NCI-H748 (cell line): ENCODE measurements at regions not wholly inside any gene's neighbourhood (a gene's known extent, or its start where the extent isn't known, plus 50 kb on each side); places are given as distances from the start of the nearest gene placed in this dataset.
"Not testable (repeated sequence)": the region's sequence is repeated elsewhere in the genome, so short reads cannot be mapped to it uniquely, and the experiment has no call there.

Experiments used
- DNase-seq: peaks from one replicate; lab custom pipeline; 2025; ENCODE audit not compliant: unreplicated experiment; lab: John Stamatoyannopoulos, UW

DNA sequence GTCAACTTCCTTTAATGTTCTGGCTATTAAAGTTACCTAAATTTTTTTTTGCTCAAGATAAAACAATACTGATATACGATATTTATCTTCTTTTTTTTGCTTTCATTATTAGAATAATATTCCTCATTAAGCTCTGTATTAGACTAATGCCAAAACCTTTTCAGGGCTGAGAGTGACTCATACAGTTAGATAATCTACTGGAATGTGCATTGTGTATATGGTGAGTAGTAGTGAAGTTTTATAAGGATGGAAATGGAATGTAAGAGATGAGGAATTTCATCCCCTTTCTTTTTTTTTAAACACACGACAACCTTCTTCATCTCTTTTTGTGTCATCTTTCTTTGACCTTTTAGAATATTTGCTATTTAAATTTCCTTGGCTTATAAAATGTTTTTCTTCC lies 268.6 kb downstream of the ISL1 start:
- no peak for DNase-seq

DNA sequence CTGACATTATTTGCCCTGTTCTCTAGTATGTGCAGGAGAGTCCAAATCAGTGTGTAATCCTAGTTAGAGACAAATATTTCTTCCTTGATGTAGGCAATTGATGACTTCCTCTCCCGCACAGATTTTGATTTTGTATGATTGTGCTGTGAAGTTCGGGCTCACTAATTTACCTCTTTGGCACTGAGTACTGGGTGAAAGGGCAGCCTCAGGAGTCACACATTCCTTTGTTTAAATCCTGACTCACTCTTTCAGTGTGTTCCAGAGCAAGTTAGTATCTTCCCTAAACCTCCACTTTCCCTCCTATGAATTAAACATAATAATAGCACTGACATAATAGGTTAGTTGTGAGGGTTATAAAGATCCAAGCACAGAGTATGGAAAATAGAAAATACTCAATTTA lies 269.7 kb downstream of the ISL1 start:
- DNase-seq = no peak

DNA sequence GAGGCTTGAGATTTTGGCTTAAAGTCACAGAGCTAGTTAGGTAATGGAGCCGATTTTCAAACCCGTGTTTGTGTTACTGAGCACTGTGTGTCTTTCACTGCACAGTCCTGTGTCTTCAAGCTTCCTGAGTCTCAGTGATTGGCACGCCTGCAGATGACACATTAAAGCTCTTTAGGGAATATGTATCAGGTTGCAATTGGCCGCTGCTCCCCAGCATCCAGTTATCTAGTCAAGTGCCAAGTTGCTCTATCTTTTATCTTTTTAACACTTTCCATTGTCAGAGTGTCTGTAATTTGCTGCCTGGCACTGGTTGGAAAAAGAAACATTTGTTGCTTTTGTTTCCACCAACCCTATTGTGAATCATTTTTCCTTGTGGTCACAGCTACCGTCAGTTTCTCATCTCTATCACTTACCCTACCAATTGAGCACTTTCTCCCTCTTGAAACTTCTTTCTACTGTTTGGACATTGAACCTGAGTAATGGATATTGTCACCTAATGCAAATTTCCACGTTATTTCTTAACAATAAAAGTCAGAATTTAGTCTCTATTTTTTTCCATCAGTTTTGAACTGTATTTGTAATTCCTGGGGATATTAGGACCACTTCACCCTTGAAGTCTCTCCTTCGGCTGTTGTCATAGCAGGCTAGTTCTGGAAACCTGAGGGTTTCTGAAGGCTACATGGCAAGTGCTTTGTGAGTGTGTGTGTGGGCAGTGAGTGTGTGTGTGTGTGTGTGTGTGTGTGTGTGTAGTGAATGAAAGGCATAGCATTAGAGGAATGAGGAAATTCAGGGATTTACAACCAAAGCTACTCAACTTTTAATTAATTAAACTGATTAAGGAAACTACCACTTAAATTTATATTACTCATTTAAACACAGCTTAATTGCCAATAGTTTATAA lies 274.3 kb downstream of the ISL1 start:
- peak; percentile 66 for DNase-seq

DNA sequence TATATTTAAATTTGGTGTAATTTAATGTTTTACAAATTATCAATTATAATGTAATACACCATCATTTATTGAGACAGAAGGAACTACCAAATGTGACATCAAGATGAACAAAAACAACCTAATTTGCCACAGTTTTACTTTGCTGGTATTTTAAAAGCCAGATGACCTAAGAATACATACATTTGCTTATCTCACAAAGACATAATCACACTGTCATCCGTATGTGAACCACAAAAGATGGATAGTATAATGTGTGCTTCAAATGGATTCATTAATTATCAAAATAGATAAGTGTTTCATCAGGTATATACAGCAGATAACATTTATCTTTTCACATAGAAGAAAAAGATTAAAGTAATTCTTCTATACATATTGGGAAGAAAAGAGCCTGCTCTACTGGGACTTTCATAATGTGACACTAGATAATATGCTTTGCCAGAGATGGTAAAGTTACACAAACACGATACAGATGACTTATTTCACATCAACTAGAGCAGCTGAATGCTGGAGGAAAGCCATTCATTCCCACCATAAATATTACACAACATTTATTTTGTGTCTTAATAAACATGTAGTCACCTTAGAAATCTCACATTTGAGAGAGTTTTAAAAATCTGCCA lies 278.5 kb downstream of the ISL1 start:
- DNase-seq = no peak

DNA sequence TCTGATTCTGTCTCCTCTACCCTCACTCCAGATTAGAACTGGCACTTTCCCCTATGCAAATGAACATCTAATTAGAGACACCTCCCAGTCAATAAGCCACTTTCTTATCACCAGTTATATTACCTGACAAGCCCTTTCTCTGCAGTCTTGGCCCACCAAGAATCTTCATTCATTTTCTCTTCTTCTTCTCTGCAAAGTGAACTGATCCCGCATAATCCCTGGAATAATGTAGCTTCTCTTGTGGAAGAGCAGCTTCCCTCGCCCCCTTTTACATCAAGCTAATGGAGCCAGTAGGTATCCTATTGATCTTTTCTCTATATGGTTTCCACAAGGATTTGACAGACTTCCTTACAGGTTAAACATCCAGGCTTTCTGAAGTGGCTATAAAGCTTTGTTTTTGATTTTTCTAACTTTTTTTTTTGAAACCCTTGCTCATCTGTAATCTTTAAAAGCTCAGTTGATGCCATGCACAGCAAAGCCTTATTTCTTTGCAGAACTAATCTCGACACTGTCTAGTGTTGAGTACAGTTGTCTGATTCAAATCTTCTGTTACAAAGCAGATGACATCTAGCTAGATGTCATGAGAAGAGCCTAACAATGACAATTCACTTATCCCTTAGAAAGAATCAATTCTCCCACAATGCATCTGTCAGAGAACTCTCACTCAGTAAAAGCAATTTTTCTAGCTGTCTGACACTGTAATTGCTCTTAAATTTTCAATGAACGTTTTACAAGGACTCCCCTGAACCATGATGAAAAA lies 281.4 kb downstream of the ISL1 start:
- no peak for DNase-seq

DNA sequence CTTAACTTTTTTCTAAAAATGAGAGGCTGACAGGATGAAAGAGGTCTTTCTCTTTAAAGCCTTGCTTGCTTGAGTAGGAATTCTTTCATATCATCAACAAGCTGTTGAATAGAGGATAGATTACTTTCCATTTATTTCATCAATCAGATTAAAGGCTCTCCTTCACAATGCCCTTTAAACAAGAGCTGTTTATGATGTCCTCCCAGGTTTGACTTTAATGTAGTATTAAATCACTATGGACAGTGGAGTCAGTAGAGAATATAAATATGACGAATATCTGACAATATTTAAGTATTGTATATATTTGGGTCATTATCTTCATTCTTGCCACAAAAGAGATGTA lies 282.0 kb downstream of the ISL1 start:
- DNase-seq = no peak

DNA sequence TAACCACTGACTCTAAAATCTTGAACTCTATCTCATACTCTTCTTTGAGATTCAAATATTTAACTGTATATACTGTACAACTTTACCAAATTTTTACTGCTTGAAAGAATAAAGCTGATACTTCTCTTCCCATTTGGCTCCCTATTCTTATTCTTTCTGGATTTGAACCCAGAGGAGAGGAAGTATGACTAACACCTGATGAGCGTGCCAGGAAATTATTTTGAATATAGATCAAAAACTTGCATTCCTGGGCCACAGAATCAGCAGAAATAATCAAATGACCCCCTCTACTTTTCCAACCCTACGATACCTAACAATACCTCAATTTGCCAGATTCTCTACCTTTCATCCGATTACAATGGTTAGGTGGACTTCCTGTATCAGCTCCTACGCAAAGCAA lies 285.8 kb downstream of the ISL1 start:
- DNase-seq = no peak

DNA sequence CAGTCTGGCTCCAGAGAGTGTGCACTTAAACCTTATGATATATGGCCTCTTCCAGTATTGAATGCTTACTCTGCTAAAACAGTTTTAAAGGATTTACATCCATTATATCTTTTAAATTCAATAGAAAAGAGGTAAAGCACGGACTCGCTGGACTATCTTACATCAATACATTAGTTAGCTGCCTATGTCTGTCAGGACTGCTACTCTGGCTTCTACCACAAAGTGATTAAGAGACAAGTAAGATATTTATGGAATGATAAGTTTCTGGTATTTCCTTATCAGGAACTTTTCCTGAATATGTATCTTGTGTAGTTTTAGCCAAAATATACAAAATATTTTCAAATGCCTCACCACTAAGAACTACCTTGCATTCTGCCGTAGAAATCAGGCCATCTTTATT lies 295.1 kb downstream of the ISL1 start:
- no peak for DNase-seq

DNA sequence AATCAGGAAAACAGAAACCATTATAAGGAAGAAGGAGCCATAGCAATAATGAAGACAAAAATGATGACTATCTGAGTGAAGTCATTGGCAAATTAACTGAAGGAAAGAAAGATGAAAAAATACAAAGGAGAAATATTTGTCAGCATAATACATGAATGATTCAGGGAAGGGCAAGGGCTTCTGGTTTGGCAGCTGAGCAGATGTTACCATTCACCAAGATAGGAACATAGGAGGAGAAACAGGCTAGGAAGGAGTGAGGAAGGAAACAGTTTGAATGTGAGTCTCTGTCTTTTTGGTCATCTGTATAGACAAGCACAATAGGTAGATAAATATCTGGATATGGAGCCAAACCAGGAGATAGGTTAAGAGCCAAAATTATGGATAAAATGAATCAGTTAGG lies 296.0 kb downstream of the ISL1 start:
- no peak for DNase-seq

DNA sequence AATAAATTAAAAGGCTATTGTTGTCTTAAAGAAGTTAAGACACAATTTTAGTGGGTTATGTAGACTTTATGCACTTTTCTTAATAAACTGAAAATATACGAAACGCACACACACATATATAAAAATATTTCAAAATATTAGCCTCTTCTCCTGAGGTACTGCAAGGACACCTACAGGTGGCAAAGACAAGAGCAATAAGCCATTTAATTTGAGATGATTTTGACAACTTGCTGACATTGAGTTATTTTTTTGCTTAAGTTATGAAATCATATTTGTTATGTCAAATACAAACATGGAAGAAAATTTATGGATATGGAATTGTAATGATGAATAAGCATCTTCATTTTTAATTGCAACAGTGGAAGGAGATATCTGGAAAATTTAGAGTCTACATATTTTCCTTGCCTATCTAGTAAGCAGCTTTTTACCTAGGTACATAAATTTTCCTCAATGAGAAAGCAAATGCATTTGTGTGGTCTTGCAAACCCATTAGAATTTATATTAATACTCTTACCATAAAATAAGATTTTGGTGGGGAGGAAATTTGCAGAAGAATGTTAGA lies 301.6 kb downstream of the ISL1 start:
- no peak for DNase-seq

DNA sequence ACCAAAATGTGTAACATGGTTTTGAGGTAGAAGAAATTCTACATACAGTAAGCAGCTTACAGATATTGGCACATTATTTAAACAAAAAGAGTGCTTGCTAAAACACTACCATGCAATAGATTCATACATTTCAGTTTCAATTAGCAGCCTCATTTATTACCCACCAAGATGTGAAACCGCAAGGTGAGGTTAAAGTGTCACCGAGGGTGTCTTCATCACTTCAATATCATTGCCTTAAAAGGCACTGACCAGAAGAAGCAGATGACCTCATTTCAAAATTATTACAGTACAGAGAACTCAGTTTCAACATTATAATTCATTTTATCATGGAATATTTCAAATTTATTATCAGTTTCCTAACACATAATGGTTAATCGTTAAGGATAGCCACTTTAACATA lies 302.2 kb downstream of the ISL1 start:
- DNase-seq = no peak

DNA sequence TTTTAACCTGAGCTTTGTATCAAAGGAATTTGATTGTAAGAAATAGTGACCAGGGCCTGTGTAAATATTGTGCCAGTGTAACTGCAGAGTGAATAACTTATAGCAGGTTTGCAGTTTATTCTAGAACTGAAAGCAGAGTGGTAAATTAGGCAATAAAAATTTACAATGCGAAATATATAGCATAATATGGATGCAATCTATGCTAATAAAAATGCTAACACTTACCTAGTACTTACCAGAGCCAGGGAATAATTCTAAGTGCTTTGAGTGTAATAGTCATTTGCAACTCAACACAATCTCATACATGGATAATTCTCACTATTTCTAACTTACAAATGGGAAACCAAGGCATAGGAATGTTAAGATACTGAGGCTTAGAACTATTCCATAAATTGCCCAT lies 303.4 kb downstream of the ISL1 start:
- peak; percentile 67 for DNase-seq

DNA sequence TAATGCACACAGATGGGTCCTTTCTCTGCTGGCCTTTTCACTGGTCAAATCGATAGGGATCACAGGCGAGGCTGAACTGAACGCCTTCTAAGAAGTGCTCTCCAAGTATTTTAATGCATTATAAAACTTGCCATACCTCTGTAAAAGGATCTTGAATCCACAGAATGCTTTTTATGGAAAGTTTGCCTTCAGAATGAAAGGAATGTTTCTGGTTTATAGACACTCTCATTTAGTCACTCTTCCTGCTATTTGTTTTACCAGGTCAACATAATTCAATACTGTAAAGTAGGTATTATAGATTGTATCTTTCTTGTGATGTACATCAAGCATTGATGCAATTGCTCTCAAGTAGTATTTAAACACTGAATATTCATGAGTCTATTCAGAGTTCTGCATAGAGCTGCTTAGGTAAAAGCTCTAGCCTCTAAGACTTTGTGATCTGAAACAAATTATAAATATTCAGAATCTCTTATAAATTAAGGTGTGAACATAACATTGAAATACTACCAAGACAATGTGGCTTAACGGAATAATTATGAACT lies 308.4 kb downstream of the ISL1 start:
- no peak for DNase-seq

DNA sequence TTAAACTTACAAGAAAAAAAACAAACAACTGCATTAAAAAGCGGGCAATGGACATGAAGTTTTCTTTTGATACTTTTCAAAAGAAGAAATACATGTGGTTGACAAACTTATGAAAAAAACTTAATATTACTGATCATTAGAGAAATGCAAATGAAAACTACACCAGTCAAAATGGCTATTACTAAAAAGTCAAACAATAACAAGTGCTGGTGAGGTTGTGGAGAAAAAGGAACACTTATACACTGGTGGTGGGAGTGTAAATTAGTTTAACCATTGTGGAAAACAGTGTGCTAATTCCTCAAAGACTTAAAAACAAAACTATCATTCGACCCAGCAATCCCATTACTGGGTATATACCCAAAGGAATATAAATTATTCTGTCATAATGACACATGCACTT lies 311.6 kb downstream of the ISL1 start:
- DNase-seq = no peak

DNA sequence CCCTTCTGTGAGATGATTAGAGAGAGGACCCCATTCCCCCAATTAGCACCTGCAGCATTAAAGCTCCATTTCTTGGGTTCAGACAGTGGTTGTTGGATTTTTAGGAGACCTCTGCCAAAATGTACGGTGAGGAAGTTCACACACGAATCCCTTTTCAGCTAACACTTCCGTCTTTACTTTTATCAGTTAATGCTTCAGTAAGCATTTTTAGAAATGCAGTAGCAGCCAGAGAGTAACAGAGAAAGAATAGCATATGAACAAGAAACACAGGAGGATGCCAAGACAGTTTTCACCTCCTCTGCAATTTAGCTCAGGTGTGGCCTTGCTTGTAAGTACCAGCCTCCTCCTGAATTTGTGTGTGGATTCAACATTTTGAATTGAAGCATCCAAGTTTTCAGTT lies 312.9 kb downstream of the ISL1 start:
- DNase-seq = no peak

DNA sequence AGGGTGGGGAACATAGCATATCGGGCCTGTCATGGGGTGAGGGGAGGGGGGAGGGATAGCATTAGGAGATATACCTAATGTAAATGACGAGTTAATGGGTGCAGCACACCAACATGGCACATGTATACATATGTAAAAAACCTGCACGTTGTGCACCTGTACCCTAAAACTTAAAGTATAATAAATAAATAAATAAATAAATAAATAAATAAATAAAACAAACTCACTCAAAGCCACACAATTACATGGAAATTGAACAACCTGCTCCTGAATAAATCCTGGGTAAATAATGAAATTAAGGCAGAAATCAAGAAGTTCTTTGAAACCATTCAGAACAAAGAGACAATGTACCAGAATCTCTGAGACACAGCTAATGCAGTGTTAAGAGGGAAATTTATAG lies 318.8 kb downstream of the ISL1 start:
- DNase-seq = not testable (repeated sequence)

DNA sequence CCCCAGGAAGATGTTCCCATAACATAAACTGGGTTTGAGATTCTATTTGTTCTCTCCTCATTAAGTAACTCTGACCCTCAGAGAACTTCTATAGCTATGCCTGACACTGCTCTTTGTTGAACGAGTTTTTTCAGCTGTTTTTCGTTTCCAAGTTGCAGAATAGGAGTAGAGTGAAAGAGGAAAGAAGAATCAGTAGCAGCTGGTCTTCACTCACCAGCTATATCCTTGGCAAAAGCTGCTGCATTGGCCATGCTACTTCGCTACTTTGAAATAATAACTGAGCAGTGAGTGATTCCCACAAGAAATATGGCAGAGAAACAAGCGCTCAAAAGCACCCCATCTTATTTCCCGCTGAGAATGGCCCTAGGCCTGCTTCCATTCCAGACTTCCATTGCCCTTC lies 329.0 kb downstream of the ISL1 start:
- no peak for DNase-seq

DNA sequence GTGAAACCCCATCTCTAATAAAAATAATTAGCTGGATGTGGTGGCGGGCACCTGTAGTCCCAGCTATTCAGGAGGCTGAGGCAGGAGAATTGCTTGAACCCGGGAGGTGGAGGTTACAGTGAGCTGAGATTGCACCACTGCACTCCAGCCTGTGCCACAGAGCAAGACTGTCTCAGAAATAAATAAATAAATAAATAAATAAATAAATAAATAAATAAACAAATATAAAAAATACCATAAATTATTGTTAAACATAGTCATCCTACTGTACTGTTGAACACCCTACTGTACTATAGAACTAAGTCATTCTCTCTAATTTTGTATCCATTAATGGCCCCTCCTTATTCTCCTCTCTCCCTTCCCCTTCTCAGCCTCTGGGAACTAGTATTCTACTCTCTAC lies 332.2 kb downstream of the ISL1 start:
- not testable (repeated sequence) for DNase-seq

DNA sequence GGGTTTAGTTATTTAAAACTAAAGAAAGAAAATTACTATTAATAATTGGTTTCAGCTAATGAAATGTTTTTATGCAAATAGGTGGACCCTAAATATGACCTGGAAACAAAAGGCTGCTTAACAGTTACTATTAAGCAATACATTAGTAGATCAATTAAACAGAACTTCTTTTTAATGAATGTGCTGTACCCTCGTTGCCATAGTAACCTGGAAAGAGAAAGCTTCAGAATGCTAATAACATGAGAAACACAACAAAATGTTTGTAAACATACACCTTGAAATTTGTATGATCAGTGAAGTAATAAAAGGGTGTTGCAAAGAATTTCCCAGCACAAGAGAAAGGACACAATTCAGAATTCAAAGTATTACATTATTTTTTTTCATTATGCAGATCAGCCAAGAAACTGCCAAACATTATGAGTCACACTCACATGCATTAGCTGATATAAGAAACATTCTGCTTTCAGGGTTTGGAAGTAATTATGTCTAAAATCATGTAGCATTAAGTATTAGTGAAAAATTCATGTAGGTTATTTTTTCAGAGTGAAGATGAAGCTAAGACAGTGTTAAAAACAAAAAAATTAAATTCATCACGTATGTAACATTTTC lies 348.3 kb downstream of the ISL1 start:
- peak; percentile 24 for DNase-seq

DNA sequence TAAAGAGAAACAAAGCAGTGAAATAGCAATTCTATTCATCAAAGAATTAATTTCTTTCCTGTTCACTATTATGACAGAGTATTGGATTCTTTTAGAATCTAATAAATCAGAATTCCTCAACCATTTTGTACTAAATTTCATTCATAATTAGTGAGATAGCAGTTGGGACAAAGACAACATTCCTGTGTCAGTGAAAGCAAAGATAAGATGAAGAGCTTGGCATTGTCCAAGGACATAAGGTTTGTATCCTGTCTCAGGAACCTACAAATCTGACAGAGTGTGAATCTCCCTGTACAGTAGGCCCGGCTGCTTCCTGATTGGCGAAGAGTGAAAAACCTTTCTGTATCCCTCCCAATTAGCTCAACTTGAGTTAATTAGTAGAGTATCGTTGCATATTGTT lies 349.1 kb downstream of the ISL1 start:
- no peak for DNase-seq

DNA sequence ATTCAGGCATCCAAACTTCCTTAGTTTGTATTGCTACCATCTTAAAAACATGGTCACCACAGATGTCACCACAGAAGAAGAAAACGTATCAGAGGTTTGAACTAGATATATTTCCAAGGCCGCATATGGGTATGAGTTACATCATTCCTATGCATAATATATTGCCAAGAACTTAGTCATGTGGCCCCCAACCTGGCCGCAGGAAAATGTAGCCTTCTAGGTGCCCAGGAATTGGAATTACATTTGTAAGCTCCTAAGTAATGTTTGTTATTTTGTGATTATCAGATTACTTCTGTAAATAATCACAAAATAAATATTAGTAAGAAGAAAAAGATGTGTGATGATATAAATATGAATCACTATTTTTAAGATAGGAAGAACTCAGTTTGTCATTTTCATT lies 351.4 kb downstream of the ISL1 start:
- no peak for DNase-seq
